Endothelial cell of umbilical vein (primary cell): ENCODE measurements at regions not wholly inside any gene's neighbourhood (a gene's known extent, or its start where the extent isn't known, plus 50 kb on each side); places are given as distances from the start of the nearest gene placed in this dataset.

Experiments
- BruUV-seq: library from RNA; stranded (reverse); fragments of 400-500 nt; replicated peaks from 2 replicates; lab custom pipeline; 2021; lab: Mats Ljungman, UMichigan
- CTCF ChIA-PET: fragments of 300-600, 350-600 bp; sonication (Branson Sonifier 250); formaldehyde crosslinking; loops from one replicate; lab custom pipeline; 2021; ENCODE audit warnings: antibody characterized with exemption, inconsistent platforms; lab: Charles Lee
- POLR2A ChIA-PET: fragments of 300-600, 350-600 bp; sonication (Branson Sonifier 250); formaldehyde crosslinking; loops from one replicate; lab custom pipeline; 2021; ENCODE audit warnings: antibody characterized with exemption, inconsistent platforms; lab: Charles Lee
- DNase-seq: peaks from one replicate; pipeline ENCODE4 v3.0.0-alpha.2; 2011; ENCODE audit warnings: low read depth, low spot score
- FAIRE-seq: peaks from 2 replicates; lab custom pipeline; 2011; peaks lifted over from hg19 to GRCh38; lab: Jason Lieb, UNC
- H2AFZ ChIP-seq: 2 replicates; pipeline ENCODE4 v1.6.0; 2012; ENCODE audit warnings: low read depth, low read length, control low read depth, inconsistent platforms
- H3K27ac ChIP-seq: 2 replicates; pipeline ENCODE4 v1.5.1; 2011; ENCODE audit warnings: low read depth, mild to moderate bottlenecking, control low read depth, low read length, moderate library complexity; ENCODE audit not compliant: insufficient read depth
- H3K27me3 ChIP-seq, 2 experiments: 2 replicates each; pipeline versions ENCODE4 v1.6.0 to v1.6.1; 2011; ENCODE audit warnings: low read length in 2 of 2, mixed read lengths in 1 of 2; ENCODE audit not compliant: control insufficient read depth in 2 of 2, insufficient read depth in 2 of 2
- H3K36me3 ChIP-seq, 2 experiments: 2 replicates in 1 of 2; 3 replicates in 1 of 2; pipeline ENCODE4 v1.5.1; 2011; ENCODE audit warnings: low read length in 2 of 2, mild to moderate bottlenecking in 1 of 2, moderate library complexity in 1 of 2; ENCODE audit not compliant: control insufficient read depth in 2 of 2, insufficient read depth in 2 of 2; ENCODE audit errors: extremely low read depth in 1 of 2
- H3K4me1 ChIP-seq: 3 replicates; pipeline ENCODE4 v1.5.1; 2011; ENCODE audit warnings: mild to moderate bottlenecking, low read length; ENCODE audit not compliant: control insufficient read depth, insufficient read depth; ENCODE audit errors: extremely low read depth
- H3K4me2 ChIP-seq: 2 replicates; pipeline ENCODE4 v1.6.1; 2011; ENCODE audit warnings: low read length, control low read depth, mixed read lengths; ENCODE audit not compliant: insufficient read depth
- H3K4me3 ChIP-seq, 3 experiments: fragments of 200-600 bp in 1 of 3; sonication (generic), shearing (Covaris generic) in 1 of 3; replicated peaks in 1 of 3; 2 replicates each; pipeline ENCODE4 v1.5.1; 2011 to 2016; ENCODE audit warnings: control low read depth in 3 of 3, low read length in 3 of 3, mild to moderate bottlenecking in 2 of 3, inconsistent platforms in 1 of 3, low read depth in 1 of 3, moderate library complexity in 1 of 3; ENCODE audit not compliant: insufficient read depth in 1 of 3
- H3K79me2 ChIP-seq: 2 replicates; pipeline ENCODE4 v1.6.0; 2012; ENCODE audit warnings: low read length, inconsistent platforms; ENCODE audit not compliant: control insufficient read depth, insufficient read depth
- H3K9ac ChIP-seq: replicated peaks from 2 replicates; pipeline ENCODE3; 2011; ENCODE audit warnings: low read length, control low read depth; ENCODE audit not compliant: insufficient read depth; ENCODE audit errors: extremely low read depth
- H3K9me1 ChIP-seq: replicated peaks from 3 replicates; pipeline ENCODE4 v1.6.0; 2011; ENCODE audit warnings: mild to moderate bottlenecking, low read length; ENCODE audit not compliant: control insufficient read depth, insufficient read depth; ENCODE audit errors: extremely low read depth
- H3K9me3 ChIP-seq: replicated peaks from 2 replicates; pipeline ENCODE4 v1.5.1; 2012; ENCODE audit warnings: low read length, inconsistent platforms; ENCODE audit not compliant: control insufficient read depth, insufficient read depth
- H4K20me1 ChIP-seq: replicated peaks from 2 replicates; pipeline ENCODE3; 2011; ENCODE audit warnings: mild to moderate bottlenecking, low read length; ENCODE audit not compliant: control insufficient read depth, insufficient read depth; ENCODE audit errors: extremely low read depth
- CTCF ChIP-seq, 2 donors: IDR thresholded peaks; 1 replicate in 1 of 2; 2 replicates in 1 of 2; pipeline ENCODE4 v1.5.1; 2011; ENCODE audit warnings: low read length in 2 of 2, mild to moderate bottlenecking in 2 of 2, moderate library complexity in 2 of 2, control low read depth in 1 of 2, inconsistent platforms in 1 of 2, low read depth in 1 of 2; ENCODE audit not compliant: insufficient read depth in 1 of 2; ENCODE audit errors: extremely low read depth in 1 of 2
- EZH2 ChIP-seq: IDR thresholded peaks from 2 replicates; pipeline ENCODE4 v1.6.1; 2012; ENCODE audit warnings: borderline replicate concordance, low read depth, mild to moderate bottlenecking, moderate library complexity, low read length, inconsistent platforms; ENCODE audit not compliant: severe bottlenecking
- FOS ChIP-seq: IDR thresholded peaks from 2 replicates; pipeline ENCODE4 v1.6.1; 2011; ENCODE audit warnings: mild to moderate bottlenecking, low read length, moderate library complexity, borderline replicate concordance; ENCODE audit not compliant: insufficient read depth
- GATA2 ChIP-seq: IDR thresholded peaks from 2 replicates; pipeline ENCODE4 v1.7.0; 2011; ENCODE audit warnings: low read depth, mild to moderate bottlenecking, moderate library complexity, mixed read lengths, low read length; ENCODE audit not compliant: insufficient read length, insufficient read depth
- JUN ChIP-seq: IDR thresholded peaks from 2 replicates; pipeline ENCODE4 v1.6.1; 2011; ENCODE audit warnings: borderline replicate concordance, low read depth; ENCODE audit not compliant: insufficient read length, insufficient read depth
- MYC ChIP-seq: IDR thresholded peaks from one replicate; pipeline ENCODE4 v1.6.1; 2011; ENCODE audit warnings: mild to moderate bottlenecking, low read depth, low read length
- POLR2A ChIP-seq: IDR thresholded peaks from 2 replicates; pipeline ENCODE4 v1.6.1; 2012; ENCODE audit warnings: low read depth, mild to moderate bottlenecking, control low read depth, low read length
- POLR2AphosphoS5 ChIP-seq: IDR thresholded peaks from 2 replicates; pipeline ENCODE4 v1.6.1; 2012; ENCODE audit warnings: low read depth, mild to moderate bottlenecking, control low read depth, low read length, moderate library complexity; ENCODE audit not compliant: insufficient read depth
- dilution Hi-C: fragments of 300-500 bp; cut with MboI; formaldehyde crosslinking; loops from one replicate; pipeline ENCODE4 v1.15.0; 2019; ENCODE audit warnings: low sequenced_read_pairs; ENCODE audit not compliant: extremely low pct_ligation_motif_present
- intact Hi-C: fragments of 100-400 bp; cut with micrococcal nuclease; formaldehyde crosslinking; loops from one replicate; pipeline ENCODE4 v1.10.0; 2022

- CTCF ChIA-PET = no interaction called here
- no TSS peak for BruUV-seq
- no peak for TF ChIP-seq GATA2
- TF ChIP-seq CTCF (IDR thresholded peaks at IDR 0.05; ENCODE audit: extremely low read depth in 1 of 2, insufficient read depth in 1 of 2, low read depth in 1 of 2, low read length in 2 of 2) = no peak
- TF ChIP-seq JUN = no peak
- TF ChIP-seq MYC = no peak
- no peak for TF ChIP-seq POLR2A
- no peak for TF ChIP-seq POLR2AphosphoS5
- no peak for TF ChIP-seq FOS
- no peak for FAIRE-seq
- no peaks in the 10 kb centered on the region for H3K4me1 ChIP-seq
- H3K27me3 ChIP-seq = no peaks in the 10 kb centered on the region
- no peak overlapping the region for H3K4me2 ChIP-seq
- no peaks in the 10 kb centered on the region for H4K20me1 ChIP-seq
- no peak overlapping the region for H3K27ac ChIP-seq
- POLR2A ChIA-PET = no interaction called here
- no peak overlapping the region for H3K4me3 ChIP-seq
- no peak overlapping the region for H3K9ac ChIP-seq
- no peaks in the 10 kb centered on the region for H3K9me1 ChIP-seq
- no peaks in the 10 kb centered on the region for H3K36me3 ChIP-seq
- H3K79me2 ChIP-seq = no peaks in the 10 kb centered on the region
- dilution Hi-C loops (no loop called here), intact Hi-C loops (no loop called here)
- H3K9me3 ChIP-seq = peaks cover 3% of the 10 kb centered on the region
- H2AFZ ChIP-seq = no peak overlapping the region
- no peak for DNase-seq
These were observed 248.4 kb upstream of the B3GAT1 start for GRCh38 chr11:134660416-134660815.

- no peak overlapping the region for H3K27ac ChIP-seq
- ChIA-PET CTCF (no interaction called here), POLR2A (no interaction called here)
- peaks cover 3% of the 10 kb centered on the region for H3K9me3 ChIP-seq
- no TSS peak for BruUV-seq
- no peaks in the 10 kb centered on the region for H3K27me3 ChIP-seq
- H4K20me1 ChIP-seq = no peaks in the 10 kb centered on the region
- H3K9me1 ChIP-seq = no peaks in the 10 kb centered on the region
- no peaks in the 10 kb centered on the region for H3K4me1 ChIP-seq
- TF ChIP-seq JUN (no peak), POLR2A (no peak), POLR2AphosphoS5 (no peak), EZH2 (no peak)
- no peak overlapping the region for H3K9ac ChIP-seq
- no peak overlapping the region for H3K4me3 ChIP-seq
- no peak overlapping the region for H3K4me2 ChIP-seq
- no peaks in the 10 kb centered on the region for H3K36me3 ChIP-seq
- H3K79me2 ChIP-seq = no peaks in the 10 kb centered on the region
- no peak overlapping the region for H2AFZ ChIP-seq
- DNase-seq (no peak), FAIRE-seq (no peak)
- dilution Hi-C loops (no loop called here), intact Hi-C loops (no loop called here)
These were observed 247.8 kb upstream of the B3GAT1 start for GRCh38 chr11:134659882-134660281.
